HG03064 (cell line): ENCODE measurements at regions not wholly inside any gene's neighbourhood (a gene's known extent, or its start where the extent isn't known, plus 50 kb on each side); places are given as distances from the start of the nearest gene placed in this dataset.

Experiments
- ATAC-seq: cut with Tn5 transposase; IDR thresholded peaks from one replicate; pipeline ENCODE4 v1.9.1; 2021; ENCODE audit warnings: low read depth; ENCODE audit not compliant: unreplicated experiment

GRCh38 chr6:21648475-21649050 lies 55.0 kb downstream of the SOX4 start:
- ATAC-seq = no peak

GRCh38 chr6:21653323-21653722 lies 59.8 kb downstream of the SOX4 start:
- no peak for ATAC-seq

- no peak for ATAC-seq
Measured at GRCh38 chr6:21653905-21654304, 60.4 kb downstream of the SOX4 start.

DNA sequence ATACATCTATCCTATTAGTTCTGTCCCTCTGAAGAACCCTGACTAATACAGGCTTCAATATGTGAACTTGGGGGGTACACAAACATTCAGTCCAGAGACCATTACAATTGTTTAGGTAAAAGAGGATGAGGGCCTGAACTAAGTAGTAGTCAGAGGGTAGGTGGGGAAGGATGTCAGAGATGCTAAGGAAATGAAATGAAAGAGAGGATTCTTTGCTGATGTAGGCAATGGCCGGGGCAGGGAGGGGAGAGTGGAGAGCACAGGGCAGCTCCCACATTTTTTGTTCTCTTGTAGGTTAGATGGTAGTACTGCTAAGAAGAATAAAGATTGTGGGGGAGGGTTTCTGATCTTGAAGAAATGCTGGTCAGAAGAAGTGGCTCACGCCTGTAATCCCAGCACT lies 60.8 kb downstream of the SOX4 start:
- ATAC-seq = no peak

- ATAC-seq = no peak
Measured at GRCh38 chr6:21663966-21664313, 70.4 kb downstream of the SOX4 start.

- no peak for ATAC-seq
Measured at GRCh38 chr6:21664314-21665109, 71.0 kb downstream of the SOX4 start.

DNA sequence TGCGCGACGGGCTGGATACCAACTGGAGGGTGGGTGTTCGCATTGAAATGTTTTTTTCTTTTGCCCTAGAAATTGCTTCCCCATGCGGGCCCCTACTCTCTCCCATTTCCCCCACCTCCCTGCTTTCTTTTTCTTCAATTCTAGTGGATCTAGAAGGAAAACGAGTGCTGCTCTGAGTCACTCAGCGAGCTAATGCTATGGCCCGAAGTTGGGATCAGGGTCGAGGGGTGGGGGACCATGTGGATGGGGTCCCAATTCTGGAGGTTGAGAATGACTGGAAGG lies 71.5 kb downstream of the SOX4 start:
- ATAC-seq = no peak

DNA sequence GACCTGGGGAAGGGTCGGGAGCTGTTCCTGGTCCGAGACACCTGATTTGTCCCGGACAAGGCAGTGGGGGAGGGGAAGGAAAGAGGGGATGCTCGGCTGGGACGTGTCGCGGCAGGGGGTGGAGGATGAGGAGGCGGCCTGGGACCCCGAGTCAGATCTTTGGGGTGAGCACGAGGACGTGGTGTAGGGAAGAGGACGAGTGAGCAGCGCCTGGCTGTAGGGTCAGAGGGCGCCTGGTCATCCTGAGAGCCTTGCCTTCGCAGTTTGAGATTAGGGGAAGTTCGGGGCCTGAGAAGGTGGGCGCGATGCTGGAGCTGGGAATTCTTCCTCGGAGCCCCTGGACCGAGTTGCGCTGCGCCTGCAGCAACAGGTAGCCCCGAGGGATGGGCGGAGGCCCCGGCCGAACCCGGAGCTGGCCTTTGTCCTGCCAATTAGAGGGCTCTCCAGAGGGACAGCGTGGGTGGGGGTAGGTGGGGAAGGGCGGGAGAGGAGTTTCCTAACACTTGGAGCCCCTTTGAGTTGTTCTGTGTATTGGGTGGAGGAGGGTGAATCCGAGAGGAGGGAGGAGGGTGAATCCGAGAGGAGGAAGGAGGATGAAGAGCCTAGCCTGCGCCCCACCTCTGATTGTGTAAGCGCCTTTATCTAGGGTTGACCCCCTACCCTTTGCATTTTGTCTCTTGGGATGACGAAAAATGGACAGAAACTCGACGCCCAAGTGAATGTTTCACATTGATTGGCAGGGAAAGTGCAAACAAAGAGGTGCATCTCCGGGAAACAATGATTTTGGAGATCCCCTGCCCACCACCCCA lies 72.0 kb downstream of the SOX4 start:
- no peak for ATAC-seq

- ATAC-seq = no peak
Measured at GRCh38 chr6:21666201-21666691, 72.7 kb downstream of the SOX4 start.

DNA sequence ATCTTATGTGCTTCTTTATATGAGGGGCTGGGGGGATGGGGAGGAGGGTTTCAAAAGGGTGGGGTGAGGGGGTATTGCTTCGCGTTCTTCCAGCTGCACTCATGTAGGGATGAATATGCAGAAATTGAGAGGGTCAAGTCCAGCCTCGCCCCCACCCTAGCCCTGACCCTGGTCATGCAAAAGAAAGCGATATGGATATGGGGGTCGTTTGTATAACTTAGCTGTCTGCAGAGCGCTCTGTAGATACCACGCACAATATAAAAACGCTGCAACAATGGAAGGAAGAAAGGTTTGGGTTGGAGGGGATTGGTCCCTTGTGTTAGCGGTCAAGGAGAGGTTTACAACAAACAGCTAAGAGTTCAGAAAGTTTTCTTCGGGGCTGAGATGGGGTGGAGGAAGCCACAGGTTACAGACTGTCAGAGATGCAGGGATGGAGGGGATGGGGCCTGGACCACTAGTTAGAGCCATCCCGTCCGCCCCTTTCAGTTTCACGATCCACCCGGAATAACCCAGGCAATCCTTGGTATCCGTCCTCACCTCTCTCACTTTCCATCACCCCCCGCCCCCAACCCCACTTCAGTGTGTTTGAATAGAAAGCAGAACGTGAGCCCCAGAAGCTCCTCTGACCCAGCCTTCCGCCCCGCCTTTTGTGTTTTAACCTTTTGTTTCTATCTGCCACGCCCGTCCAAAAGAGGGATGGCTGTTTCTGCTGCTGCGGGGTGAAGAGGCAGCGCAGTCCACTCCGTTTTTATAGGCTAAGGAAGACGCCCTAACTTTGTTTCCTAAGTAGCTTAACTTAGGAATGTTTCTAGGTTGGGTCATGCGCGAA lies 73.5 kb downstream of the SOX4 start:
- ATAC-seq = no peak

GRCh38 chr6:21668795-21669194 lies 75.2 kb downstream of the SOX4 start:
- ATAC-seq = no peak

DNA sequence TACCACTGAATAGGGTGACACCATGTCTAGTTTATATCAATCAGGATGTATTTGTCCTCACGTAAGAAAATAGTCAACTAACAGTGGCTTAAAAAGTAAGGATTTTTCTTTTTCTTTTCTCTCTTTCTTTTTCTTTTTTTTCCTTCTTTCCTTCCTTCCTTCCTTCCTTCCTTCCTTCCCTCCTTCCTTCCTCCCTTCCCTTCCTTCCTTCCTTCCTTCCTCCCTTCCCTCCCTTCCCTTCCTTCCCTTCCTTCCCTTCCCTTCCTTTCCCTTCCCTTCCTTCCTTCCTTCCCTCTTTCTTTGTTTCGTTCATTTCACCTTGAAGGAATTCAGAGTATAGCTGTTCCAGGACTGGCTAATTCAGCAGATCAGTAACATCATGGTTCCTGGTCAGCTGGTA lies 83.2 kb downstream of the SOX4 start:
- no peak for ATAC-seq

- no peak for ATAC-seq
Measured at GRCh38 chr6:21678990-21679389, 85.4 kb downstream of the SOX4 start.

DNA sequence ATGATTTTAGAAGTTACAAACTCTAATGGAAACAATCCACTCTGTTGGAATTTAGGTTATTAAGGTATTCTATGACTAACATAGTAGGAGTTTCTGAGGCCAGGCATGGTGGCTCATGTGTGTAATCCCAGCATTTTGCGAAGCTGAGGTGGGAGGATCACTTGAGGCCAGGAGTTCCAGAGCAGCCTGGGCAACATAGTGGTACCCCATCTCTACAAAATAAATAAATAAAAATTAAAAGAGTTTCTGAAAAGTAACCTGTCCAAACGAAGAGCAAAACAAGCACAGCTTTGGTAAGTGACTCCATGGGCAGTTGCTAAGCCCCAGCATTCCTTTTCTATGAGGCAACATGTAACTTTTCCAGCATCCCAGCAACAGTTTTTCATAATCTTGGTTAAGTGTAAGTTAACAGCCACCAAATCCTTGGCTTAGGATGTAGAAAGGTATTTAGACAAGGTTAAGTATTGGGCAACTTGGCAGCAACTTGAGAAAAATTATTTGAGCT lies 86.3 kb downstream of the SOX4 start:
- no peak for ATAC-seq

DNA sequence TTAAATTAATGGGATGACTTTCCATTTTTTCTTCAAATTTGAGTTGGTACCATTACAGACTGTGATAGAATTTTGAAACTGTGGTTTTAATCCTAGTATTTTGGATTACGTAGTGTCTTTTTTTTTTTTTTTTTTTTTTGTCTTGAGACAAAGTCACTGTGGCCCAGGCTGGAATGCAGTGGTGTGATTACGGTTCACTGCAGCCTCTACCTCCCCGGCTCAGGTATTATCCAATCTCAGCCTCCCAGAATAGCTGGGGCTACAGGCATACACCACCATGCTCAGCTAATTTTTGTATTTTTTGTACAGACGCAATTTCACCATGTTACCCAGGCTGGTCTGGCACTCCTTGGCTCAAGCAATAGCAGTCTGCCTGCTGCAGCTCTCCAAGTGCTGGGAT lies 87.1 kb downstream of the SOX4 start:
- no peak for ATAC-seq

DNA sequence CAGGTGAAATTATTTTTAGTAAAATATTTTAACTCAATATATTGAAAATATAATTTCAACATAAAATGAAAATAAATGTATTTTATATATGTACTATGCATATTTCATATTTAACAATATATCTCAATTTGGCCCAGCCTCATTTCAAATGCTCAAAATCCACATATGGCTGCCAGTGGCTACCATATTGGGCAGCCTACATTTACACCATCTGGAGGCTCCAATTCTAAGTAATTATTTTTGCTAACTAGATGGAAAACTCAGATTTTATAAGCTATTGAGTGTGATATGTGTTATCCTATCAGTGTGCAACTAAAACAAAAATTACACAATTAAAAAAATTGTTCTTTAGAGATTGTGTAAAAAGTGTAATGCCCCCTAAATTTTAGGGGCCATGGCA lies 96.9 kb downstream of the SOX4 start:
- no peak for ATAC-seq

DNA sequence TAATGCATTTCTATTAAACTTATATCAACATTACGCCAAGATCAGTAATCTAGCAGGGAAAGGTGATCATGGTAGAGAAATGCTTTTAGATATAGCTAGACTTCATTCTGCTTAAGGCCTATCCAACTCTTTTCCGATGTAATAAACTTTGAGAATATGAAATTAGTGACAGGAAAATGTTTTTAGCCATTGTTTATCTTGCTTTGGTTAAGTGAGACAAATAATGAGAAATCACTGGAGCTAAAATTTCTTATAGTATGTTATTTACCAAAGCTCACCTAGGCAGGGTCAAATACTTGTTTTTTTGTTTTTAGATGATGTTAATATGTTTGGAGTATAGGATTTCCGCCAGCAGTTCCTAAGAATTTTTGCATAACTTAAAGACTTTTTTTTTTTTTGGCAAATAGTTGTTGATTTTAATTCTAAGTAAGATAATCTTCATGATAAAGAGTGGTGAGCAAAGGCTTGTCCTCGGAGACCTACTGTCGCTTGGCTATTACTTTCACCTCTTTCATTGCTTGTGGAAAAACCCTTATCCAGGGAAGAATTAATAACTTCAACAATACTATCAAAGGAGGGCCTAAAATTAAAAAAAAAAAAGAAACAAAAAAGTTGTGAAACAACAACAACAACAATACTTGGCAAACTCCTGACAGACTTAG lies 98.3 kb downstream of the SOX4 start:
- ATAC-seq = no peak

GRCh38 chr6:21692721-21693120 lies 99.2 kb downstream of the SOX4 start:
- no peak for ATAC-seq

- no peak for ATAC-seq
Measured at GRCh38 chr6:21694168-21694567, 100.6 kb downstream of the SOX4 start.
